ENCODE measurements at regions not wholly inside any gene's neighbourhood (a gene's known extent, or its start where the extent isn't known, plus 50 kb on each side); places are given as distances from the start of the nearest gene placed in this dataset.

- DNase-seq (ENCODE audit: low read depth): no peak
These were observed 290.2 kb downstream of the ZNF536 start for GRCh38 chr19:30662211-30662861.

GRCh38 chr19:30659638-30660037 lies 287.5 kb downstream of the ZNF536 start:
- no peak for DNase-seq (ENCODE audit: low read depth)

- DNase-seq (ENCODE audit: low read depth): no peak
These were observed 284.4 kb downstream of the ZNF536 start for GRCh38 chr19:30656520-30657100.

GRCh38 chr19:30653646-30654386 lies 281.6 kb downstream of the ZNF536 start:
- DNase-seq (ENCODE audit: low read depth): no peak

GRCh38 chr19:30652751-30653150 lies 280.6 kb downstream of the ZNF536 start:
- no peak for DNase-seq (ENCODE audit: low read depth)

GRCh38 chr19:30651691-30652090 lies 279.5 kb downstream of the ZNF536 start:
- no peak for DNase-seq (ENCODE audit: low read depth)

- no peak for DNase-seq (ENCODE audit: low read depth)
These were observed 278.9 kb downstream of the ZNF536 start for GRCh38 chr19:30651066-30651465.

- DNase-seq (ENCODE audit: low read depth): peak; percentile 22
These were observed 277.9 kb downstream of the ZNF536 start for GRCh38 chr19:30649934-30650614.

GRCh38 chr19:30648866-30649862 lies 277.0 kb downstream of the ZNF536 start:
- no peak for DNase-seq (ENCODE audit: low read depth)

GRCh38 chr19:30647891-30648720 lies 275.9 kb downstream of the ZNF536 start:
- DNase-seq (ENCODE audit: low read depth): no peak

- DNase-seq (ENCODE audit: low read depth): no peak
These were observed 274.6 kb downstream of the ZNF536 start for GRCh38 chr19:30646806-30647205.

- no peak for DNase-seq (ENCODE audit: low read depth)
These were observed 273.9 kb downstream of the ZNF536 start for GRCh38 chr19:30645946-30646577.

GRCh38 chr19:30640252-30640965 lies 268.2 kb downstream of the ZNF536 start:
- DNase-seq (ENCODE audit: low read depth): no peak

GRCh38 chr19:30638889-30639288 lies 266.7 kb downstream of the ZNF536 start:
- no peak for DNase-seq (ENCODE audit: low read depth)

GRCh38 chr19:30637926-30638325 lies 265.7 kb downstream of the ZNF536 start:
- no peak for DNase-seq (ENCODE audit: low read depth)

GRCh38 chr19:30634996-30635975 lies 263.1 kb downstream of the ZNF536 start:
- no peak for DNase-seq (ENCODE audit: low read depth)

GRCh38 chr19:30634131-30634830 lies 262.1 kb downstream of the ZNF536 start:
- no peak for DNase-seq (ENCODE audit: low read depth)

- no peak for DNase-seq (ENCODE audit: low read depth)
These were observed 258.8 kb downstream of the ZNF536 start for GRCh38 chr19:30631033-30631370.

All from HS-27A (cell line).